K562 (cell line): ENCODE measurements at regions not wholly inside any gene's neighbourhood (a gene's known extent, or its start where the extent isn't known, plus 50 kb on each side); places are given as distances from the start of the nearest gene placed in this dataset.

Experiments used
- ATF7 ChIP-seq: fragments of 450-650 bp; IDR thresholded peaks from 2 replicates; pipeline ENCODE4 v1.7.1; 2014; ENCODE audit warnings: mild to moderate bottlenecking, moderate library complexity
- CEBPZ ChIP-seq: fragments of 150-350 bp; IDR thresholded peaks from 2 replicates; pipeline ENCODE4 v1.6.1; 2014; ENCODE audit warnings: low read depth, mild to moderate bottlenecking, low read length, borderline replicate concordance
- CGGBP1 ChIP-seq: fragments of 250-450 bp; sonication (Bioruptor Pico); IDR thresholded peaks from 2 replicates; pipeline ENCODE4 v1.9.0; 2021; ENCODE audit warnings: mild to moderate bottlenecking
- IFI16 ChIP-seq: fragments of 250-450 bp; sonication (Bioruptor Pico); IDR thresholded peaks from 2 replicates; pipeline ENCODE4 v2.1.2; 2022; ENCODE audit warnings: mild to moderate bottlenecking, inconsistent platforms
- MYBL2 ChIP-seq, 2 experiments: fragments of 450-650 bp in 1 of 2; sonication (generic) in 1 of 2; formaldehyde crosslinking in 1 of 2; IDR thresholded peaks; 2 replicates each; pipeline versions ENCODE4 v1.6.1 to v1.8.1; 2017 to 2022; ENCODE audit warnings: borderline replicate concordance in 1 of 2, inconsistent platforms in 1 of 2, low read depth in 1 of 2, mild to moderate bottlenecking in 1 of 2, missing genetic modification reagents in 1 of 2, moderate library complexity in 1 of 2
- RNF219 ChIP-seq: fragments of 250-450 bp; sonication (Bioruptor Pico); IDR thresholded peaks from 2 replicates; pipeline ENCODE4 v1.5.0; 2022; ENCODE audit warnings: mild to moderate bottlenecking
- SMAD3 ChIP-seq: fragments of 450-650 bp; formaldehyde crosslinking; conservative IDR thresholded peaks from 2 replicates; pipeline ENCODE4 v1.4.0; 2020; ENCODE audit warnings: mild to moderate bottlenecking
- STAT5B ChIP-seq: fragments of 250-450 bp; sonication (Bioruptor Pico); IDR thresholded peaks from 2 replicates; pipeline ENCODE4 v1.8.0; 2021; ENCODE audit warnings: mild to moderate bottlenecking, inconsistent platforms
- ZFX ChIP-seq: sonication (generic); formaldehyde crosslinking; IDR thresholded peaks from 2 replicates; pipeline ENCODE4 v1.8.0; 2022; ENCODE audit warnings: mild to moderate bottlenecking, missing genetic modification reagents, moderate library complexity
- ZNF253 ChIP-seq: fragments of 250-450 bp; sonication (Bioruptor Pico); conservative IDR thresholded peaks from 2 replicates; pipeline ENCODE4 v1.6.1; 2021; ENCODE audit warnings: mild to moderate bottlenecking
- ZNF41 ChIP-seq: fragments of 250-450 bp; sonication (Bioruptor Pico); conservative IDR thresholded peaks from 2 replicates; pipeline ENCODE4 v1.4.0; 2020; ENCODE audit warnings: mild to moderate bottlenecking
- ZNF583 ChIP-seq: fragments of 250-450 bp; sonication (Bioruptor Pico); IDR thresholded peaks from 2 replicates; pipeline ENCODE4 v1.4.0; 2020
- ZNF79 ChIP-seq: fragments of 250-450 bp; sonication (Bioruptor Pico); IDR thresholded peaks from 2 replicates; pipeline ENCODE4 v1.4.0; 2020; ENCODE audit warnings: low read depth, mild to moderate bottlenecking, moderate library complexity

GRCh38 chrX:35675151-35675550 is 123.0 kb upstream of the MAGEB16 start (continued):
- no peak for TF ChIP-seq CEBPZ
- no peak for TF ChIP-seq STAT5B
- TF ChIP-seq IFI16 (CRISPR knock-in tag) = no peak
- TF ChIP-seq ZNF583 (CRISPR knock-in tag) = no peak
- TF ChIP-seq ZNF41 (CRISPR knock-in tag) = no peak
- TF ChIP-seq RNF219 (CRISPR knock-in tag) = no peak
- TF ChIP-seq CGGBP1 = no peak
- no peak for TF ChIP-seq ZNF253
- TF ChIP-seq MYBL2 (IDR thresholded peaks at IDR 0.05; ENCODE audit: low read depth) = no peak
- TF ChIP-seq MYBL2 (CRISPR knock-in tag; IDR thresholded peaks at IDR 0.05; ENCODE audit: borderline replicate concordance) = no peak
- no peak for TF ChIP-seq ATF7
- no peak for TF ChIP-seq ZFX
- no peak for TF ChIP-seq ZNF79
- TF ChIP-seq SMAD3 (CRISPR knock-in tag) = no peak
- TF ChIP-seq, all 486 proteins: peak for 0
